HG03159 (cell line): ENCODE measurements at regions not wholly inside any gene's neighbourhood (a gene's known extent, or its start where the extent isn't known, plus 50 kb on each side); places are given as distances from the start of the nearest gene placed in this dataset.
"Not testable (repeated sequence)": the region's sequence is repeated elsewhere in the genome, so short reads cannot be mapped to it uniquely, and the experiment has no call there.

Experiments
- ATAC-seq: cut with Tn5 transposase; IDR thresholded peaks from one replicate; pipeline ENCODE4 v1.9.1; 2021; ENCODE audit warnings: mild to moderate bottlenecking, moderate library complexity; ENCODE audit not compliant: unreplicated experiment

DNA sequence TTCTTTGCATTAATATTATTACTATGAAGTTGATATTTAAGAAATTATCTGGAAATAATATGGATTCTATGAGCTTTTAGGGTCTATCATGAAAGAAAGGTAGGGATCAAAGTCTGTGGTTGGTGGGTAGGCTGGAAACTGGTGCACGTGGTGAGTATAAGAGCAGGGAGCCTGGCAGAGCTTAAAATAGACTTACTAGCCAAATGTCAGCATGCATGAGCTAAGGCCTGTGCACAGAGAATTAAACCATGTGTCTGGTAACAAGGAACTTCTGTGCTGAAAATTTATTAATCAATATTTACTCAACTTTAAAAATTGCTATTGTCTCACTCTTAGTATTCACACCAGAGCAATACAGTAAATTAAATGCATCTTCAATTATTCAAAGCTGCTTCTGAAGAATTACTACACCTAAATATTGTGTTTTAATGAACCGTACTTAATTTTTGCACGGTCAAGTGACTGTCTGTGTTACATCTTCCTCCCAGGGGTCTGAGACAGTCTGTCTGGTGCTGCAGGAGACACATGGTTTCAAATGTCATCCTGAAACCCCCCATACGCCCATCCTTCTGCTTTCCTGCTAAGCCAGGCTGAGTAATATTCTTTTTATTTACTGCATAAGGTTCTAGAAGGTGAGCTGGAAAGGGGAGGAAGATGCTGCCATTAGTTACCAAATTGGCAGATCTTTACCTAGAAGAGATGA, 161.0 kb upstream of the NLRP1 start:
- ATAC-seq, result no peak

DNA sequence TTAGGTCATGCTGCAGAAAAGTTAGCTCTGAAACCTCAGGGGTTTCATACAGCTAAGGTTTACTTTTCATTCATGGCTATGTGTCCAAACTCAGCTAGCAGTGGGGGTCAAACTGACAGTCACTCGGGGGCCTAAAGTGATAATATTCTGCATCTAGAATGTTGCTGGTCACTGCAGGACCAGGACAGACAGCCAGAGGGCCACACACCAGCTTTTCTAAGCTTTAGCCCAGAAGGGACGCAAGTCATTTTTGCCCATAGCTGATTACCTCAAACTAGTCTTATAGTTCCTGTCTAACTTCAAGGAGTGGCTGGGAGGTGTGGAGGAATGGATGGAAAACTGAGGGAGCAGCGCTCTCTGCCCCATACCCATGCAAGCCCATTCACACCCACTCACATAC, 163.0 kb upstream of the NLRP1 start:
- ATAC-seq, result no peak

GRCh38 chr17:5747964-5748363, 163.7 kb upstream of the NLRP1 start:
- ATAC-seq, result no peak

DNA sequence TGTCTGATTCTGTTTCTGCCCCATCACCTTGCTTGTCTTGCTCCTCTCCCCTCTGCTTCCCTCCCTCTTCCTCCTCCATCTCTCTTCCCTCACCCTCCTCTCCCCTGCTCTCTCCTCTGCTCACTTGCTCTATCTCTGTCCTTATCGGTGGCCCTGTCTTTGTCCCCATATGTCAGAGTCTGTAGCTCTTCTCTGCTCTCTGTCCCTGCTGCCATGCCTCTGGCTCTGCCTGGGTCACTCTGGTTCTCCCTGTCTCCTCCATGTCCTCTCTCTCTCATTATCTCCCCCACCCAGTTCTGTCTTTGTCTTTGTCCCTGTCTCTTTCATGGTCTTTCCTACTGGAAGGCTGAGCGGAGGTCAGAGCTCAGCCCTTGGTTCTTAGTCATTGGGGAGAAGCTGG, 169.1 kb upstream of the NLRP1 start:
- ATAC-seq, result no peak

DNA sequence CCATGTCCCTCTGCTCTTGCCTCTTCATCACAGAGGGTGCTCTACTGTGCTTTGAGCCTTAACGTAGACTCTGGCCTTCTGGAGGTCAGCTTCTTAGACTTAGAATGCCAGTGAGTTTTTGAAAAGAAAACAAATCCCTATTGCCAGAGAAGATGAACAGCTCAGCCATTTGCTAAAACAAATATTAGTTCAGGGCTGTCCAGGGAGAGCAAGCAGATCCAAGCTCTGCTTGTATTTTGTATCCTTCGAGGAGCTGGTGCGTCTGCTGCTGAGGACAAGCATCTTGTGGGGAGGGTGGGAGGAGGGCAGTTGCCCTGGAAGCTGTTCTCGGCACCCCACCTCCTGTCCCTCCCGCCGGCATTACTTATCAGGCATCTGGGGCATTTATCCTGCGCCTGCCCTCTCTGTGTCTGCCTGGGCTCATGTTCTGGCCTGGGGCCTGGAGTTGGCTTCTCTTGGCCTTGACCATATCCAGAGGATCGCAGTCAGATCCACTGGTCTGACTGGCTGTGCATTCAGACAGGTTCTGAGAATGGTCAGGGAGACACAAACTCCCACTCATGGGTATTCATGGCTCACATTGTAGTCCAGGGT, 173.1 kb upstream of the NLRP1 start:
- no peak for ATAC-seq

GRCh38 chr17:5758651-5759050, 174.3 kb upstream of the NLRP1 start:
- no peak for ATAC-seq

DNA sequence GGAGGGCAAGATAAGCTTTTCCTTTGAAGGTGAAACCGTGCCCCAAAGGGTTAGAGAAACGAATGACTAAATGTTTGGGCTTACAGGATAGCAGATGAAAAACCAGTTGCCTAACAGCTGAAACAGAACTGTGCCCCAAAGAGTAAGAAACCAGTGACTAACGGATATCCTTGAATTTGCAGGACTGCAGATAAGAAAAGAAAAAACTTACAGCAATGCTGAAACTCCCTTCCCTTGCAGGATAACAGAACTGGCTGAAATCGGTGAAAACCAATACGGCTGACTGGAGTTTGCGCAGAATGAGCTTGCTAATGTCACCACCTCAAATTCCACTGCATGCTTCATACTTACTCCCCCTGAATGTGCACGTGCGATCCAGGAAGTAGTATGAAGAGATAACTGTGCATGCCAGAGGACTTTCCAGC, 175.2 kb upstream of the NLRP1 start:
- ATAC-seq, result no peak

- no peak for ATAC-seq
Observed at GRCh38 chr17:5762191-5762590, 177.9 kb upstream of the NLRP1 start.

GRCh38 chr17:5763595-5764306, 179.4 kb upstream of the NLRP1 start:
- no peak for ATAC-seq

GRCh38 chr17:5769593-5770354, 185.5 kb upstream of the NLRP1 start:
- no peak for ATAC-seq

- no peak for ATAC-seq
Observed at GRCh38 chr17:5770441-5771270, 186.3 kb upstream of the NLRP1 start.

- not testable (repeated sequence) for ATAC-seq
Observed at GRCh38 chr17:5771271-5771577, 186.9 kb upstream of the NLRP1 start.

DNA sequence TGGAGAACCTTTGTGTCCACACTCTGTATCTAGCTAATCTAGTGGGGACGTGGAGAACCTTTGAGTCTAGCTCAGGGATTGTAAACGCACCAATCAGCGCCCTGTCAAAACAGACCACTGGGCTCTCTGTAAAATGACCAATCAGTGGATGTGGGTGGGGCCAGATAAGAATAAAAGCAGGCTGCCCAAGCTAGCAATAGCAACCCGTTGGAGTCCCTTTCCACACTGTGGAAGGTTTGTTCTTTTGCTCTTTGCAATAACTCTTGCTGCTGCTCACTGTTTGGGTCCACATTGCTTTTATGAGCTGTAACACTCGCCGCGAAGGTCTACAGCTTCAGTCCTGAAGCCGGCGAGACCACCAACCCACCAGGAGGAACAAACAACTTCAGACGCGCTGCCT, 187.7 kb upstream of the NLRP1 start:
- ATAC-seq, result not testable (repeated sequence)

DNA sequence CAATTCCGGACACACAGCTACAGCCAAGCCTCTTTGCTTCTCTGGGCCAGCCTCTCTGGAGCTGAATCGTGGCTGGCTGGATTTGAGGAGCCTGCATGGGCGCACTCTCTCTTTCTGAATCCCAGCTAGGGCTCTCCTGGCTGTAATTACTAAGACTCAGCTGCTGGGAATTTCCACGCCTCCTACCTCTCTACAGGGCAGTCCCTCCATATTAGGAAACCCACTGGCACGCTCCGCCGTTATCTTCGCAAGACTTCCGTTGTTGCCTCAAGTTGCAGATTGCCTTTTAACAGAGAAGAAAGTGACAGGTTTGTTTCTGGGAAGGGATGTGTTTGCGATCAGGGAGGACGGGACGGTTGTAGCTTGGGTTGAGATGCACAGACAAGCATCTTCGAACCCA, 188.4 kb upstream of the NLRP1 start:
- ATAC-seq, result no peak

- ATAC-seq, result no peak
Observed at GRCh38 chr17:5773816-5774360, 189.6 kb upstream of the NLRP1 start.

- no peak for ATAC-seq
Observed at GRCh38 chr17:5775098-5775497, 190.8 kb upstream of the NLRP1 start.

GRCh38 chr17:5780476-5780875, 196.2 kb upstream of the NLRP1 start:
- no peak for ATAC-seq

DNA sequence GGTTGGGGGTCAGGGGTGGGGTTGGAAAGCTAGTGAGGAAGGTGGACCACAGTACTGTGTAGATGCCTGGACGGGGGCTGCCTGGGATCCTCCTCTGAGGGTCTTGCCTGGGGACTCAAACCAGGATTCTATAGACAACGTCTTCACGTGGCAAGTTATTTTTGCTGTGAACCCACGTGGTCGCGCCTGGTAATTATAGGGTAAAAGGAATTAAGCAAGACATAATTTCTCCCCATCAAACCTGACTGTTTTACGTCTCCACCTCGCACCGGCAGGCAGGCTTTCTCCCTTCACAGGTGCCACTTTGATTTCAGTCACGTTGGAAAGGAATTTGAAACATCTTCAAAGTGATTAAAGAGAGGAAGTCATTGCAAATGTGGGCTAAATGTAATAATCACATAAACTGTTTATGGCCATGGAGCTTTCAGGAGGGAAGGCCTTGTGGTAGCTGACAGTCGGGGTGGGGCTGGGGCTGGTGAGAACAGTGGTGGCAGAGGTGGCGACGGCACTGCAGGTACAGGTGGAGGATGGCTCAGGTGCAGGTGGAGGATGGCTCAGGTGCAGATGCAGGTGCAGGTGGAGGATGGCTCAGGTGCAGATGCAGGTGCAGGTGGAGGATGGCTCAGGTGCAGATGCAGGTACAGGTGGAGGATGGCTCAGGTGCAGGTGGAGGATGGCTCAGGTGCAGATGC, 197.1 kb upstream of the NLRP1 start:
- no peak for ATAC-seq

DNA sequence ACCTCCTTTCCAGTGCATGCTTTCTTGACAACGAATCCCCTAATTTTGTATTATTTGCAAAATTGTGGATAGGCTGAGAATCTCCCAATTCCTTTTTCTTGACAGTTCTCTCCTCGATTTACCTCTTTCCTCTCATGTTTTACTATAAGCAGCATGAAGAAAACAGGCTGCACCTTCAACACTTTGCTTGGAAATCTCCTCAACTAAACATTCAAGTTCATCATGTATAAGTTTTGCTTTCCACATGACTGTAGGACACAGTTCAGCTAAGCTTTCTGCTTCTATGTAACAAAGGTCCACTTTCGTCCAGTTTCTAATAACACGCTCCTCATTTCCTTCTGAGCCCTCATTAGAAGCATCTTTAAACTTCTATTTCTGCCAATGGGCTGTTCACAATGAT, 199.0 kb upstream of the NLRP1 start:
- no peak for ATAC-seq

GRCh38 chr17:5783851-5784250, 199.5 kb upstream of the NLRP1 start:
- ATAC-seq, result no peak
